ENCODE measurements at regions not wholly inside any gene's neighbourhood (a gene's known extent, or its start where the extent isn't known, plus 50 kb on each side); places are given as distances from the start of the nearest gene placed in this dataset.
"Not testable (repeated sequence)": the region's sequence is repeated elsewhere in the genome, so short reads cannot be mapped to it uniquely, and the experiment has no call there.

DNA sequence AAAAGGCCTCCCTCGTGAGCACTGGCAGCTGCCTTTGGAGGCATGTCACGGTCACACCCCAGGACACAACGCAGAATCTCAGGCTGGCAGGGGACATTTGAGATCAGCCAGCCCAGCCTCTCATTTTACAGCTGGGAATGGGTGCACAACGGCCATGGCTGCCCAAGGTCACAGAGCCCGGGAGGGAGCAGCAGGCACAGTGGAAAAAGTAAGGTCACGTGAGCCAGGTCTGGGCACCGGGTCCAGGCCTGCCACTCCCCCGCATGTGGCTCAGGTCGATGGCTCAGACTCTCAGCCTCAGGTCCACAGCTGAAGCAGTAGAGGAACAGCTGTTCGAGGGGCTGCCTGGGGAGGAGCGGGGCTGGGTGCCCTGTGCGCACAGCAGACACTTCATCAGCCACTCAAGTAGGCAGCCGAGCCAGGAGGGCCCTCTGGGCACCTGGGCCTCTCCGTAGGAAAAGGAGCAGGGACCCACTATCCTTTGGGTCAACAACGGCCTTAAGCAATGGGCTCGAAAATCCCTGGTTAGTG lies 260.6 kb downstream of the GOLGA6L6 start:
- no peaks in the 10 kb centered on the region for H3K36me3 ChIP-seq (replicated peaks in 1 of 2; ENCODE audit: control insufficient read depth in 1 of 2, insufficient read depth in 2 of 2, low read length in 1 of 2)
- H3F3A ChIP-seq (replicated peaks; ENCODE audit: insufficient read depth), result no peaks in the 10 kb centered on the region
- no peak overlapping the region for H3K9ac ChIP-seq
- no peaks in the 10 kb centered on the region for H4K20me1 ChIP-seq (ENCODE audit: insufficient read depth)
- ChIA-PET POLR2A (no interaction called here), CTCF (no interaction called here)
- TF ChIP-seq, protein P1, sequence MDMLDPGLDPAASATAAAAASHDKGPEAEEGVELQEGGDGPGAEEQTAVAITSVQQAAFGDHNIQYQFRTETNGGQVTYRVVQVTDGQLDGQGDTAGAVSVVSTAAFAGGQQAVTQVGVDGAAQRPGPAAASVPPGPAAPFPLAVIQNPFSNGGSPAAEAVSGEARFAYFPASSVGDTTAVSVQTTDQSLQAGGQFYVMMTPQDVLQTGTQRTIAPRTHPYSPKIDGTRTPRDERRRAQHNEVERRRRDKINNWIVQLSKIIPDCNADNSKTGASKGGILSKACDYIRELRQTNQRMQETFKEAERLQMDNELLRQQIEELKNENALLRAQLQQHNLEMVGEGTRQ (IDR thresholded peaks at IDR 0.05; ENCODE audit: borderline replicate concordance, low read depth, low read length), result no peak
- no peak for TF ChIP-seq TEAD4 (IDR thresholded peaks at IDR 0.05; ENCODE audit: borderline replicate concordance, insufficient read depth)
- TF ChIP-seq CHD2 (IDR thresholded peaks at IDR 0.05; ENCODE audit: low read length, partially characterized antibody), result no peak
- no peak for TF ChIP-seq RCOR1 (IDR thresholded peaks at IDR 0.05; ENCODE audit: low read length)
- no peak for TF ChIP-seq SIN3A (IDR thresholded peaks at IDR 0.05; ENCODE audit: borderline replicate concordance, low read depth, low read length)
- TF ChIP-seq RXRA (IDR thresholded peaks at IDR 0.05; ENCODE audit: borderline replicate concordance, low read depth), result no peak
- TF ChIP-seq, protein P2, sequence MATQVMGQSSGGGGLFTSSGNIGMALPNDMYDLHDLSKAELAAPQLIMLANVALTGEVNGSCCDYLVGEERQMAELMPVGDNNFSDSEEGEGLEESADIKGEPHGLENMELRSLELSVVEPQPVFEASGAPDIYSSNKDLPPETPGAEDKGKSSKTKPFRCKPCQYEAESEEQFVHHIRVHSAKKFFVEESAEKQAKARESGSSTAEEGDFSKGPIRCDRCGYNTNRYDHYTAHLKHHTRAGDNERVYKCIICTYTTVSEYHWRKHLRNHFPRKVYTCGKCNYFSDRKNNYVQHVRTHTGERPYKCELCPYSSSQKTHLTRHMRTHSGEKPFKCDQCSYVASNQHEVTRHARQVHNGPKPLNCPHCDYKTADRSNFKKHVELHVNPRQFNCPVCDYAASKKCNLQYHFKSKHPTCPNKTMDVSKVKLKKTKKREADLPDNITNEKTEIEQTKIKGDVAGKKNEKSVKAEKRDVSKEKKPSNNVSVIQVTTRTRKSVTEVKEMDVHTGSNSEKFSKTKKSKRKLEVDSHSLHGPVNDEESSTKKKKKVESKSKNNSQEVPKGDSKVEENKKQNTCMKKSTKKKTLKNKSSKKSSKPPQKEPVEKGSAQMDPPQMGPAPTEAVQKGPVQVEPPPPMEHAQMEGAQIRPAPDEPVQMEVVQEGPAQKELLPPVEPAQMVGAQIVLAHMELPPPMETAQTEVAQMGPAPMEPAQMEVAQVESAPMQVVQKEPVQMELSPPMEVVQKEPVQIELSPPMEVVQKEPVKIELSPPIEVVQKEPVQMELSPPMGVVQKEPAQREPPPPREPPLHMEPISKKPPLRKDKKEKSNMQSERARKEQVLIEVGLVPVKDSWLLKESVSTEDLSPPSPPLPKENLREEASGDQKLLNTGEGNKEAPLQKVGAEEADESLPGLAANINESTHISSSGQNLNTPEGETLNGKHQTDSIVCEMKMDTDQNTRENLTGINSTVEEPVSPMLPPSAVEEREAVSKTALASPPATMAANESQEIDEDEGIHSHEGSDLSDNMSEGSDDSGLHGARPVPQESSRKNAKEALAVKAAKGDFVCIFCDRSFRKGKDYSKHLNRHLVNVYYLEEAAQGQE (IDR thresholded peaks at IDR 0.05; ENCODE audit: low read depth, low read length), result no peak
- TF ChIP-seq EP300 (IDR thresholded peaks at IDR 0.05; ENCODE audit: borderline replicate concordance in 1 of 2, low read depth in 1 of 2, low read length in 1 of 2), result no peak
- no peak for TF ChIP-seq POLR2AphosphoS5 (IDR thresholded peaks at IDR 0.05; ENCODE audit: low read depth, low read length)
- TF ChIP-seq SMC3 (IDR thresholded peaks at IDR 0.05; ENCODE audit: low read depth, low read length), result no peak
- TF ChIP-seq MXI1 (IDR thresholded peaks at IDR 0.05; ENCODE audit: low read depth, low read length), result no peak
- TF ChIP-seq TCF12 (IDR thresholded peaks at IDR 0.05), result no peak
- no peak for TF ChIP-seq FOSL2 (IDR thresholded peaks at IDR 0.05; ENCODE audit: borderline replicate concordance, low read depth)
- no peak for TF ChIP-seq ELF1 (IDR thresholded peaks at IDR 0.05)
- no peak for TF ChIP-seq FOXM1 (IDR thresholded peaks at IDR 0.05; ENCODE audit: low read depth)
- TF ChIP-seq JUND (IDR thresholded peaks at IDR 0.05), result no peak
- TF ChIP-seq, protein P3, sequence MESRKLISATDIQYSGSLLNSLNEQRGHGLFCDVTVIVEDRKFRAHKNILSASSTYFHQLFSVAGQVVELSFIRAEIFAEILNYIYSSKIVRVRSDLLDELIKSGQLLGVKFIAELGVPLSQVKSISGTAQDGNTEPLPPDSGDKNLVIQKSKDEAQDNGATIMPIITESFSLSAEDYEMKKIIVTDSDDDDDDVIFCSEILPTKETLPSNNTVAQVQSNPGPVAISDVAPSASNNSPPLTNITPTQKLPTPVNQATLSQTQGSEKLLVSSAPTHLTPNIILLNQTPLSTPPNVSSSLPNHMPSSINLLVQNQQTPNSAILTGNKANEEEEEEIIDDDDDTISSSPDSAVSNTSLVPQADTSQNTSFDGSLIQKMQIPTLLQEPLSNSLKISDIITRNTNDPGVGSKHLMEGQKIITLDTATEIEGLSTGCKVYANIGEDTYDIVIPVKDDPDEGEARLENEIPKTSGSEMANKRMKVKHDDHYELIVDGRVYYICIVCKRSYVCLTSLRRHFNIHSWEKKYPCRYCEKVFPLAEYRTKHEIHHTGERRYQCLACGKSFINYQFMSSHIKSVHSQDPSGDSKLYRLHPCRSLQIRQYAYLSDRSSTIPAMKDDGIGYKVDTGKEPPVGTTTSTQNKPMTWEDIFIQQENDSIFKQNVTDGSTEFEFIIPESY (IDR thresholded peaks at IDR 0.05; ENCODE audit: borderline replicate concordance, low read depth), result no peak
- no peaks in the 10 kb centered on the region for H3K9me2 ChIP-seq
- no peak overlapping the region for H3K27ac ChIP-seq (ENCODE audit: low read depth in 2 of 2, low read length in 1 of 2)
- no peak overlapping the region for H3K4me2 ChIP-seq
- H3K27me3 ChIP-seq (ENCODE audit: insufficient read depth), result peaks cover 13% of the 10 kb centered on the region; the same call in 1 of the 2 replicates
- H3K79me2 ChIP-seq (ENCODE audit: insufficient read depth), result no peaks in the 10 kb centered on the region
- WGBS (ENCODE audit: low lambda C conversion rate), result 3% methylated on average over 16 of the region's 16 CpGs
- no peak overlapping the region for H2AFZ ChIP-seq (ENCODE audit: low read depth)
- no peak overlapping the region for H3K4me3 ChIP-seq (ENCODE audit: low read depth in 2 of 2, low read length in 1 of 2)
- H3K9me3 ChIP-seq, result no peaks in the 10 kb centered on the region
- H3K4me1 ChIP-seq (ENCODE audit: control insufficient read depth in 1 of 2, insufficient read depth in 2 of 2, low read depth in 1 of 2, low read length in 1 of 2), result no peaks in the 10 kb centered on the region
- DNase-seq, result no peak

DNA sequence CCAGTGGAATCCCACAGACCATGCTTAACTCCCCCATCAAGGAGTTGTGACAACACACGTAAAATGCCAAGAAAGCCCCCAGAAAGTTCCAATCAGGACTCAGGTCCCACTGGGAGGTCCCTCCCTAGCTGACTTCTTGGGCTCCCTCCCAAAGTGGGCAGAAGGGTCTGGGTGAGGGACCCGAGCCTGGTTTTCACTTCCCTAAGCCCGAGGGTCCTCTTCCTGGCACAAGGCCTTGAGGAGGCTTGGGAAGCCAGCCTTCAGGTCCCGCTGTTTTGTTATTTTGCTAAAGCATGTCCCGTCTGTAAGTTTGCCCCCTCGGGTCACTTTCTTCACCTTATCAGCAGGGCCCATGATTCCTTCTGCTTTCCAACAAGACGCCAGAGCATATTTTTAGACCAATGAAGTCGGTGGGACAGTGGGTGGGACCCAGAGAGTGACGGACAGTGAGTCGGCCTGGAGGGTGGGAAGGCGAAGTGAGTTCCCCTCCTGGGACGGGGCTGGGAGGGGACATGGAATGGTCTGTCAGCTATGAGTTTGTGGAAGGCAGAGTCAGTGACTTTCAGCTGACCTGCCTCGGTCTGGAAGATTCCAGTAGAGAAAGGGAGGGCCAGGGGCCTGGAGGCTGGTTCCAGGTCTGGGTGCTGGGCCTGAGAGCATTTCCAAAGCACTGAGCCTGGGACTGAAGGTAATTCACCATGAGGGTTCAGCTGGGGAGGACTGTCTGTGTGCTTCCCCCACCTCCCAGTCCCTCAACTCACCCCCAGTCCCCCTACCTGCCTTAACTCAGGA lies 261.3 kb downstream of the GOLGA6L6 start:
- H2AFZ ChIP-seq (ENCODE audit: low read depth); H3K4me2 ChIP-seq; H3K27ac ChIP-seq (ENCODE audit: low read depth in 2 of 2, low read length in 1 of 2); H3K79me2 ChIP-seq (ENCODE audit: insufficient read depth); H3K4me1 ChIP-seq (ENCODE audit: control insufficient read depth in 1 of 2, insufficient read depth in 2 of 2, low read depth in 1 of 2, low read length in 1 of 2); H3K9ac ChIP-seq; H3K9me3 ChIP-seq; CTCF ChIA-PET; H3K9me2 ChIP-seq; H3K36me3 ChIP-seq (replicated peaks in 1 of 2; ENCODE audit: control insufficient read depth in 1 of 2, insufficient read depth in 2 of 2, low read length in 1 of 2); DNase-seq; H3K27me3 ChIP-seq (ENCODE audit: insufficient read depth); H4K20me1 ChIP-seq (ENCODE audit: insufficient read depth); H3F3A ChIP-seq (replicated peaks; ENCODE audit: insufficient read depth); H3K4me3 ChIP-seq (ENCODE audit: low read depth in 2 of 2, low read length in 1 of 2); POLR2A ChIA-PET: not testable (repeated sequence)
- WGBS (ENCODE audit: low lambda C conversion rate), result 4% methylated on average over 13 of the region's 13 CpGs

DNA sequence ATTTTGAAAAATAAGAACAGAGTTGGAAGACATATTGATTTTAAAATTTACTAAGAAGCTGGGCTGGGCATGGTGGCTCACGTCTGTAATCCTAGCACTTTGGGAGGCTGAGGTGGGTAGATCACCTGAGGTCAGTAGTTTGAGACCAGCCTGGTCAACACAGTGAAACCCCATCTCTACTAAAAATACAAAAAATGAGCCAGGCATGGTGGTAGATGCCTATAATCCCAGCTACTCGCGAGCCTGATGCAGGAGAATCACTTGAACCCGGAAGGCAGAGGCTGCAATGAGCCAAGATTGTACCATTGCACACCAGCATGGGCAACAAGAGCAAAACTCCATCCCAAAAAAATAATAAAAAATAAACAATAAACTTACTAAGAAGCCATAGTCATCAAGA lies 262.5 kb downstream of the GOLGA6L6 start:
- H3K9ac ChIP-seq; H4K20me1 ChIP-seq (ENCODE audit: insufficient read depth); H3K4me1 ChIP-seq (ENCODE audit: control insufficient read depth in 1 of 2, insufficient read depth in 2 of 2, low read depth in 1 of 2, low read length in 1 of 2); H3K4me3 ChIP-seq (ENCODE audit: low read depth in 2 of 2, low read length in 1 of 2); H3K36me3 ChIP-seq (replicated peaks in 1 of 2; ENCODE audit: control insufficient read depth in 1 of 2, insufficient read depth in 2 of 2, low read length in 1 of 2); H3K9me3 ChIP-seq; H3F3A ChIP-seq (replicated peaks; ENCODE audit: insufficient read depth); H3K4me2 ChIP-seq; CTCF ChIA-PET; H3K79me2 ChIP-seq (ENCODE audit: insufficient read depth); POLR2A ChIA-PET; H2AFZ ChIP-seq (ENCODE audit: low read depth); H3K27ac ChIP-seq (ENCODE audit: low read depth in 2 of 2, low read length in 1 of 2); DNase-seq; H3K9me2 ChIP-seq: not testable (repeated sequence)
- peaks cover 10% of the 10 kb centered on the region for H3K27me3 ChIP-seq (ENCODE audit: insufficient read depth)
- WGBS (ENCODE audit: low lambda C conversion rate), result 0% methylated on average over 4 of the region's 4 CpGs
